ENCODE measurements at regions not wholly inside any gene's neighbourhood (a gene's known extent, or its start where the extent isn't known, plus 50 kb on each side); places are given as distances from the start of the nearest gene placed in this dataset.
A peak's percentile ranks its signal among the peaks of the same experiment; 100 is the strongest.

GRCh38 chr3:27623085-27623753, 98.9 kb downstream of the EOMES start (continued):
- no peak for TF ChIP-seq FUBP1 (CRISPR knock-in tag; IDR thresholded peaks at IDR 0.05; ENCODE audit: borderline replicate concordance)
- TF ChIP-seq CCDC6 (CRISPR knock-in tag; IDR thresholded peaks at IDR 0.05), result 0 out of 2 replicates have a peak, but pooled peaks have one; percentile 45
- TF ChIP-seq DNMT1 (CRISPR knock-in tag; IDR thresholded peaks at IDR 0.05), result no peak
- TF ChIP-seq HNF1A (IDR thresholded peaks at IDR 0.05; ENCODE audit: low read depth), result no peak
- no peak for TF ChIP-seq HNF1A (CRISPR knock-in tag; IDR thresholded peaks at IDR 0.05; ENCODE audit: borderline replicate concordance)
- TF ChIP-seq ZNF776 (CRISPR knock-in tag; IDR thresholded peaks at IDR 0.05), result no peak
- no peak for TF ChIP-seq ZNF138 (CRISPR knock-in tag; IDR thresholded peaks at IDR 0.05; ENCODE audit: low read depth)
- TF ChIP-seq ZNF607 (CRISPR knock-in tag; IDR thresholded peaks at IDR 0.05; ENCODE audit: borderline replicate concordance), result no peak
- TF ChIP-seq, protein P1, sequence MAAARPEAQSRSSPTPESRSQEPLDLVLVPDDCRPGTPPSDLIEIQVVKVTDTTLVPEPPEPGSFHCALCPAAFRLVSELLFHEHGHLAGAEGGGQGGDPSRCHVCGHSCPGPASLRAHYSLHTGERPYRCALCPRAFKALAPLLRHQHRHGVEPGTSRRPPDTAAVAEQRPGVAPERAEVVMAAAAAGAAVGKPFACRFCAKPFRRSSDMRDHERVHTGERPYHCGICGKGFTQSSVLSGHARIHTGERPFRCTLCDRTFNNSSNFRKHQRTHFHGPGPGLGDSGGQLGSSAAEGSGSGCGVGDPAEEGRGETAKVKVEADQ (CRISPR knock-in tag; IDR thresholded peaks at IDR 0.05; ENCODE audit: borderline replicate concordance), result no peak
- no peak for TF ChIP-seq ZNF460 (CRISPR knock-in tag; IDR thresholded peaks at IDR 0.05; ENCODE audit: borderline replicate concordance)
- TF ChIP-seq HMGXB3 (CRISPR knock-in tag; IDR thresholded peaks at IDR 0.05; ENCODE audit: borderline replicate concordance), result 0 out of 2 replicates have a peak, but pooled peaks have one; percentile 52
- TF ChIP-seq ZNF296 (CRISPR knock-in tag; conservative IDR thresholded peaks at IDR 0.05), result no peak
- no peak for TF ChIP-seq KDM6A (CRISPR knock-in tag; IDR thresholded peaks at IDR 0.05; ENCODE audit: low read depth)
- TF ChIP-seq HNRNPH1 (optimal IDR thresholded peaks at IDR 0.05; ENCODE audit: low read depth, low read length), result no peak
- no peak for TF ChIP-seq ZZZ3 (CRISPR knock-in tag; IDR thresholded peaks at IDR 0.05; ENCODE audit: borderline replicate concordance)
- TF ChIP-seq ARID2 (CRISPR knock-in tag; IDR thresholded peaks at IDR 0.05; ENCODE audit: borderline replicate concordance), result no peak
- no peak for TF ChIP-seq ZNF432 (CRISPR knock-in tag; IDR thresholded peaks at IDR 0.05; ENCODE audit: borderline replicate concordance)
- TF ChIP-seq KDM5A (IDR thresholded peaks at IDR 0.05; ENCODE audit: borderline replicate concordance, low read length), result no peak
